OCI-LY7 (cell line): ENCODE measurements at regions not wholly inside any gene's neighbourhood (a gene's known extent, or its start where the extent isn't known, plus 50 kb on each side); places are given as distances from the start of the nearest gene placed in this dataset.

Source experiments
- BruUV-seq: library from RNA; stranded (reverse); fragments of 400-500 nt; replicated peaks from 2 replicates; lab custom pipeline; 2021; lab: Mats Ljungman, UMichigan
- CTCF ChIA-PET: fragments of 300-600 bp; sonication (Branson Sonifier 250); formaldehyde crosslinking; loops from one replicate; lab custom pipeline; 2022; ENCODE audit warnings: antibody characterized with exemption; ENCODE audit not compliant: unreplicated experiment; lab: Charles Lee
- POLR2A ChIA-PET: fragments of 300-600 bp; sonication (Branson Sonifier 250); formaldehyde crosslinking; loops from one replicate; lab custom pipeline; 2022; ENCODE audit warnings: antibody characterized with exemption; lab: Charles Lee
- DNase-seq: peaks from one replicate; pipeline ENCODE4 v3.0.0-alpha.2; 2015; ENCODE audit warnings: low spot score
- H2AFZ ChIP-seq: fragments of 200-600 bp; sonication (generic), shearing (Covaris generic); 2 replicates; pipeline ENCODE4 v1.6.1; 2014; ENCODE audit warnings: mild to moderate bottlenecking, antibody characterized with exemption, low read length, moderate library complexity
- H3K27ac ChIP-seq: fragments of 200-600 bp; sonication (generic); 2 replicates; pipeline ENCODE4 v1.5.1; 2014; ENCODE audit warnings: mixed run types, low read depth, mild to moderate bottlenecking, moderate library complexity, low read length, inconsistent platforms; ENCODE audit not compliant: poor library complexity, severe bottlenecking
- H3K36me3 ChIP-seq: fragments of 200-600 bp; sonication (generic); 2 replicates; pipeline ENCODE4 v1.6.1; 2014; ENCODE audit warnings: mild to moderate bottlenecking, antibody characterized with exemption, low read length, moderate library complexity, mixed read lengths; ENCODE audit not compliant: insufficient read depth
- H3K4me1 ChIP-seq: fragments of 200-600 bp; sonication (generic); 2 replicates; pipeline ENCODE4 v1.5.1; 2014; ENCODE audit warnings: mild to moderate bottlenecking, low read length; ENCODE audit not compliant: insufficient read depth, poor library complexity, severe bottlenecking
- H3K4me2 ChIP-seq: fragments of 200-600 bp; sonication (generic); 2 replicates; pipeline ENCODE4 v1.6.1; 2014; ENCODE audit warnings: mild to moderate bottlenecking, low read length
- H3K4me3 ChIP-seq: fragments of 200-600 bp; sonication (generic); 2 replicates; pipeline ENCODE4 v1.5.1; 2014; ENCODE audit warnings: mild to moderate bottlenecking, low read depth, low read length; ENCODE audit not compliant: poor library complexity, severe bottlenecking
- H3K79me2 ChIP-seq: fragments of 200-600 bp; sonication (generic); 2 replicates; pipeline ENCODE4 v1.6.1; 2016; ENCODE audit warnings: low read depth, mild to moderate bottlenecking, low read length, moderate library complexity, mixed read lengths; ENCODE audit not compliant: insufficient read depth
- H3K9me2 ChIP-seq: fragments of 200-600 bp; sonication (generic); 2 replicates; pipeline ENCODE4 v1.6.1; 2016; ENCODE audit warnings: mild to moderate bottlenecking, low read length, mixed read lengths; ENCODE audit not compliant: insufficient read depth
- H3K9me3 ChIP-seq: fragments of 200-600 bp; sonication (generic); 2 replicates; pipeline ENCODE4 v1.6.1; 2014; ENCODE audit warnings: mild to moderate bottlenecking, mixed run types, low read length, mixed read lengths
- H4K20me1 ChIP-seq: fragments of 200-600 bp; sonication (generic); 2 replicates; pipeline ENCODE4 v1.6.1; 2014; ENCODE audit warnings: mild to moderate bottlenecking, antibody characterized with exemption, low read length, moderate library complexity, mixed read lengths; ENCODE audit not compliant: insufficient read depth
- CTCF ChIP-seq: fragments of 200-600 bp; sonication (generic); conservative IDR thresholded peaks from 2 replicates; pipeline ENCODE4 v1.5.1; 2014; ENCODE audit warnings: mild to moderate bottlenecking, antibody characterized with exemption, low read length, moderate library complexity, mixed read lengths
- EZH2phosphoT487 ChIP-seq: fragments of 200-600 bp; sonication (generic); IDR thresholded peaks from 2 replicates; pipeline ENCODE4 v1.6.1; 2018; ENCODE audit warnings: low read depth, borderline replicate concordance, mild to moderate bottlenecking, mixed run types, antibody characterized with exemption, low read length, moderate library complexity, mixed read lengths
- intact Hi-C: fragments of 100-400 bp; cut with micrococcal nuclease; formaldehyde crosslinking; loops from one replicate; pipeline ENCODE4 v1.10.0; 2022; ENCODE audit not compliant: unreplicated experiment

GRCh38 chr7:121503039-121503438 lies 106.9 kb upstream of the FAM3C start:
- POLR2A ChIA-PET = interaction anchor here (0.5 to 1.9 kb wide), 5 partner anchors 11 to 890 kb away, joined by 3 to 5 read pairs (median 3); no protein-coding TSS in a partner anchor
- H3K79me2 ChIP-seq = no peaks in the 10 kb centered on the region
- no peak overlapping the region for H3K4me3 ChIP-seq
- no TSS peak for BruUV-seq
- H2AFZ ChIP-seq = peak overlapping the region; percentile 70
- intact Hi-C loops = no loop called here
- CTCF ChIA-PET = no interaction called here
- H3K27ac ChIP-seq = no peak overlapping the region
- TF ChIP-seq EZH2phosphoT487 = no peak
- DNase-seq = peak; percentile 9
- no peaks in the 10 kb centered on the region for H3K36me3 ChIP-seq
- H3K9me3 ChIP-seq = peaks cover 8% of the 10 kb centered on the region; the same call in 1 of the 2 replicates
- H4K20me1 ChIP-seq = no peaks in the 10 kb centered on the region
- H3K4me2 ChIP-seq = no peak overlapping the region
- H3K9me2 ChIP-seq = no peaks in the 10 kb centered on the region
- H3K4me1 ChIP-seq = no peaks in the 10 kb centered on the region

DNA sequence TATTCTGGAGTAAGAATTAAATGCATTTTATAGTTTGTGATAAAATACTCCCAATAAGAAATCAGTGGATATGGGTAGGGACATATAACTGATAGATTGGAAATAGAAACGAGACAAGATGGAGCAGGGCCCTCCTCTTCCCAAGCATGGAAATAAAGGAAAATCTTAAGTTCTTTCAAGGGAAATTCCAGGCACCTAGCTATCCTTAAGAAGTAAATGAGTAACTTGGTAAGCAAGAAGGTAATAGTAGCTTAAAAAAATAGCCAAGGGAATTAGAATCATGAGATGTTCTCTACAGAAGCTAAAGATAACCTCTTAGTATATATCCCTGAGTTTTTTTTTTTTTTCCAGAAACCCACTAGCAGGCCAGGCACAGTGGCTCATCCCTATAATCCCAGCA lies 105.5 kb upstream of the FAM3C start:
- Histone ChIP-seq H3K79me2 (no peaks in the 10 kb centered on the region), H3K9me2 (no peaks in the 10 kb centered on the region), H3K4me1 (no peaks in the 10 kb centered on the region), H4K20me1 (no peaks in the 10 kb centered on the region), H2AFZ (no peak overlapping the region), H3K9me3 (peaks cover 8% of the 10 kb centered on the region; the same call in 1 of the 2 replicates), H3K4me2 (no peak overlapping the region), H3K36me3 (no peaks in the 10 kb centered on the region), H3K4me3 (no peak overlapping the region), H3K27ac (no peak overlapping the region)
- ChIA-PET POLR2A (interaction anchor here (0.6 kb wide), 2 partner anchors 30 to 309 kb away, joined by 4 read pairs; no protein-coding TSS in a partner anchor), CTCF (no interaction called here)
- intact Hi-C loops = no loop called here
- TF ChIP-seq CTCF (no peak), EZH2phosphoT487 (no peak)
- no TSS peak for BruUV-seq
- no peak for DNase-seq

DNA sequence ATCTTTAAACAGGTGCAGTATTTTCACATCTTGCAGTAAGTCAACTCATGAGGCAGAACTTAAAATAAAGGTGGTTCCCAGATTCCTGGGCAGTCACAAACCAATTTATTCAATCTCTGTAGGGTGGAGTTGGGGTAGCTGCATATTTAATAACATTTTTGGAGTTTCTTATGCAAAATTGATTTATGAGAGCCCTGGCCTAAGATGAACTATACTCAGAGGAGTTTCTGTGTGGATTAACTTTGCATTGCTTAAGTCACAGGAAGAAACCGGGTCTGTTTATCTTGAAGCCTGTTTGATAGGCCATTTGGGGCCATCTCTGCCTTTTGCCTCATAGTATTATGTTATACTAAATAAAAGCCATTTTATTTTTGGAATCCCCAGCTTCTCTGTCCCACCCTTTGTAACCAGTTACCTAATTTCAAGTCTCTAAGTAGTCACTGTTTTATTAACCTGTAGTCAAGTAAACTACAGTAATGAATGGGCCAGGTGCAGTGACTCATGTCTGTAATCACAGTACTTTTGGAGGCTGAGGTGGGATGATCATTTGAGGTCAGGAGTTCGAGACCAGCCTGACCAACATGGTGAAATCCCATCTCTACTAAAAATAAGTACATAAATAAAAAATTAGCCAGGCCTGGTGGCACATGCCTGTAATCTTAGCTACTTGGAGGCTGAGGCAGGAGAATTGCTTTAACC lies 104.4 kb upstream of the FAM3C start:
- intact Hi-C loops = no loop called here

More for the DNA sequence above, 104.4 kb upstream of the FAM3C start:
- DNase-seq = no peak
- Histone ChIP-seq H3K9me2 (no peaks in the 10 kb centered on the region), H4K20me1 (no peaks in the 10 kb centered on the region), H3K27ac (no peak overlapping the region), H3K4me1 (no peaks in the 10 kb centered on the region), H3K4me3 (no peak overlapping the region), H3K9me3 (peaks cover 8% of the 10 kb centered on the region; the same call in 1 of the 2 replicates), H3K36me3 (no peaks in the 10 kb centered on the region), H3K79me2 (no peaks in the 10 kb centered on the region), H2AFZ (no peak overlapping the region), H3K4me2 (no peak overlapping the region)
- ChIA-PET POLR2A (no interaction called here), CTCF (no interaction called here)
- TF ChIP-seq CTCF (no peak), EZH2phosphoT487 (no peak)
- no TSS peak for BruUV-seq
